A549 (cell line): ENCODE measurements at regions not wholly inside any gene's neighbourhood (a gene's known extent, or its start where the extent isn't known, plus 50 kb on each side); places are given as distances from the start of the nearest gene placed in this dataset.

Source experiments
- ATAC-seq, 2 experiments: fragments of 200-7000 bp in 1 of 2; fragments of >200 bp in 1 of 2; cut with Nextera tagmentation in 1 of 2; cut with Tn5 transposase in 1 of 2; 3 replicates each; pipeline versions ENCODE4 v1.8.0 to v1.9.1; 2018 to 2020; ENCODE audit warnings: mild to moderate bottlenecking in 1 of 2, moderate library complexity in 1 of 2
- CTCF ChIA-PET: fragments of 300-600 bp; sonication (Branson Sonifier 250); formaldehyde crosslinking; extraction: SDS; loops from one replicate; lab custom pipeline; 2021; ENCODE audit warnings: antibody characterized with exemption, inconsistent platforms; lab: Yijun Ruan, JAX
- POLR2A ChIA-PET: fragments of 350-600 bp; formaldehyde crosslinking; extraction: SDS; loops from one replicate; lab custom pipeline; 2021; ENCODE audit warnings: antibody characterized with exemption, inconsistent platforms; lab: Yijun Ruan, JAX
- DNase-seq, 2 experiments: peaks; one replicate each; pipeline versions ENCODE4 v3.0.0 to v3.0.0-alpha.2; 2011 to 2016; ENCODE audit warnings: low read depth in 1 of 2, low spot score in 1 of 2
- FAIRE-seq: peaks from 2 replicates; lab custom pipeline; 2011; peaks lifted over from hg19 to GRCh38; lab: Jason Lieb, UNC
- H3K27ac ChIP-seq, 2 experiments: fragments of >200 bp; sonication (Bioruptor Twin); formaldehyde crosslinking; 3 replicates each; pipeline ENCODE4 v1.5.1; 2016 to 2017
- H3K4me1 ChIP-seq: fragments of >200 bp; sonication (Bioruptor Twin); formaldehyde crosslinking; 3 replicates; pipeline ENCODE4 v1.6.1; 2016
- H3K4me2 ChIP-seq: fragments of >200 bp; sonication (Bioruptor Twin); formaldehyde crosslinking; 3 replicates; pipeline ENCODE4 v1.6.1; 2016
- H3K4me3 ChIP-seq: fragments of >200 bp; sonication (Bioruptor Twin); formaldehyde crosslinking; 3 replicates; pipeline ENCODE4 v1.5.1; 2016
- H3K9me3 ChIP-seq: fragments of >200 bp; sonication (Bioruptor Twin); formaldehyde crosslinking; 3 replicates; pipeline ENCODE4 v1.6.1; 2016
- CBX8 ChIP-seq: fragments of 200-600 bp; sonication (generic); IDR thresholded peaks from 2 replicates; pipeline ENCODE4 v1.6.1; 2016
- CEBPB ChIP-seq, 2 experiments: fragments of >200 bp in 1 of 2; sonication (Bioruptor Twin) in 1 of 2; formaldehyde crosslinking in 1 of 2; IDR thresholded peaks; 2 replicates each; pipeline ENCODE4 v1.6.1; 2012 to 2016
- CHD2 ChIP-seq: fragments of 150-350 bp; IDR thresholded peaks from 2 replicates; pipeline ENCODE4 v1.6.1; 2014; ENCODE audit warnings: low read length; ENCODE audit not compliant: partially characterized antibody
- CHD4 ChIP-seq: fragments of 200-600 bp; sonication (generic); IDR thresholded peaks from 2 replicates; pipeline ENCODE4 v1.6.1; 2016; ENCODE audit warnings: antibody characterized with exemption, mild to moderate bottlenecking, borderline replicate concordance
- E2F6 ChIP-seq: IDR thresholded peaks from 2 replicates; pipeline ENCODE4 v1.6.1; 2012; ENCODE audit warnings: low read depth, borderline replicate concordance
- EHF ChIP-seq: fragments of 250-450 bp; sonication (Bioruptor Pico); IDR thresholded peaks from 2 replicates; pipeline ENCODE4 v1.5.0; 2020; ENCODE audit warnings: mild to moderate bottlenecking
- EHMT2 ChIP-seq: fragments of 200-600 bp; sonication (generic); IDR thresholded peaks from 2 replicates; pipeline ENCODE4 v1.6.1; 2016; ENCODE audit warnings: antibody characterized with exemption, low read depth, mild to moderate bottlenecking, moderate library complexity
- ELK1 ChIP-seq: fragments of 150-350 bp; IDR thresholded peaks from 2 replicates; pipeline ENCODE4 v1.6.1; 2014; ENCODE audit warnings: low read depth, mild to moderate bottlenecking, low read length
- EP300 ChIP-seq, 2 experiments: fragments of >200 bp; sonication (Bioruptor Twin); formaldehyde crosslinking; IDR thresholded peaks; 2 replicates in 1 of 2; 3 replicates in 1 of 2; pipeline ENCODE4 v1.6.1; 2016 to 2017
- HDAC2 ChIP-seq: fragments of 200-600 bp; sonication (generic); IDR thresholded peaks from 2 replicates; pipeline ENCODE4 v1.6.1; 2016
- HOXA7 ChIP-seq: fragments of 250-450 bp; sonication (Bioruptor Pico); IDR thresholded peaks from 2 replicates; pipeline ENCODE4 v1.5.0; 2020; ENCODE audit warnings: mild to moderate bottlenecking, moderate library complexity
- HOXB13 ChIP-seq: fragments of 250-450 bp; sonication (Bioruptor Pico); IDR thresholded peaks from 2 replicates; pipeline ENCODE4 v1.5.0; 2020; ENCODE audit warnings: low read depth, mild to moderate bottlenecking, moderate library complexity
- JUNB ChIP-seq: fragments of >200 bp; sonication (Bioruptor Twin); formaldehyde crosslinking; IDR thresholded peaks from 2 replicates; pipeline ENCODE4 v1.6.1; 2016
- KDM5A ChIP-seq: fragments of 200-600 bp; sonication (generic); IDR thresholded peaks from 2 replicates; pipeline ENCODE4 v1.6.1; 2016; ENCODE audit warnings: antibody characterized with exemption, mild to moderate bottlenecking
- MYC ChIP-seq: IDR thresholded peaks from 2 replicates; pipeline ENCODE4 v1.6.1; 2012; ENCODE audit warnings: mild to moderate bottlenecking, inconsistent platforms, low read length, improper control_type of control experiment, borderline replicate concordance
- NFE2L2 ChIP-seq: fragments of 150-350 bp; conservative IDR thresholded peaks from 2 replicates; pipeline ENCODE4 v1.6.1; 2014; ENCODE audit warnings: low read length
- NR3C1 ChIP-seq: fragments of >200 bp; sonication (Bioruptor Twin); formaldehyde crosslinking; IDR thresholded peaks from 3 replicates; pipeline ENCODE4 v1.6.1; 2017
- PBX3 ChIP-seq: IDR thresholded peaks from 2 replicates; pipeline ENCODE4 v1.6.1; 2012
- POLR2A ChIP-seq: IDR thresholded peaks from 2 replicates; pipeline ENCODE4 v1.6.1; 2012; ENCODE audit warnings: mild to moderate bottlenecking, low read length
- POLR2AphosphoS2 ChIP-seq: conservative IDR thresholded peaks from 2 replicates; pipeline ENCODE4 v1.6.1; 2012; ENCODE audit warnings: low read length, improper control_type of control experiment, inconsistent platforms
- RFX5 ChIP-seq: fragments of 450-650 bp; IDR thresholded peaks from 2 replicates; pipeline ENCODE4 v1.7.1; 2014; ENCODE audit warnings: antibody characterized with exemption, mild to moderate bottlenecking, moderate library complexity
- RNF2 ChIP-seq: fragments of 200-600 bp; sonication (generic); IDR thresholded peaks from 2 replicates; pipeline ENCODE4 v1.6.1; 2016; ENCODE audit warnings: low read depth, mild to moderate bottlenecking, antibody characterized with exemption, moderate library complexity, borderline replicate concordance
- SREBF2 ChIP-seq: fragments of 450-650 bp; IDR thresholded peaks from 2 replicates; pipeline ENCODE4 v1.6.1; 2014; ENCODE audit warnings: mild to moderate bottlenecking, moderate library complexity
- TFCP2L1 ChIP-seq: fragments of 250-450 bp; sonication (Bioruptor Pico); IDR thresholded peaks from 2 replicates; pipeline ENCODE4 v1.5.0; 2021; ENCODE audit warnings: mild to moderate bottlenecking
- ZFP36 ChIP-seq: fragments of 450-650 bp; IDR thresholded peaks from 2 replicates; pipeline ENCODE4 v1.6.1; 2014; ENCODE audit warnings: borderline replicate concordance; ENCODE audit not compliant: partially characterized antibody
- ZSCAN20 ChIP-seq: fragments of 250-450 bp; sonication (Bioruptor Pico); IDR thresholded peaks from 2 replicates; pipeline ENCODE4 v1.8.0; 2022; ENCODE audit warnings: mild to moderate bottlenecking, moderate library complexity
- whole genome bisulfite sequencing: methylation state at CpG from one replicate; pipeline ENCODE4 v1.1.6; 2017; ENCODE audit errors: missing lambda C conversion rate; 5-methylcytosine and 5-hydroxymethylcytosine counted together

- WGBS = 0% methylated on average over 2 of the region's 2 CpGs
- ATAC-seq = no peak
- DNase-seq = no peak
- FAIRE-seq = no peak
- H3K4me1 ChIP-seq = no peaks in the 10 kb centered on the region
- TF ChIP-seq HOXB13 (CRISPR knock-in tag) = no peak
- TF ChIP-seq, all 56 proteins: peak for 0
- CTCF ChIA-PET = no interaction called here
- Histone ChIP-seq H3K9me3 (no peaks in the 10 kb centered on the region), H3K4me3 (no peak overlapping the region), H3K4me2 (no peak overlapping the region), H3K27ac (no peak overlapping the region)
- POLR2A ChIA-PET = no interaction called here
Observed at GRCh38 chr4:20376070-20376469, 124.4 kb downstream of the SLIT2 start.

GRCh38 chr4:20378181-20378580 lies 126.5 kb downstream of the SLIT2 start:
- WGBS = 0% methylated on average over 1 of the region's 1 CpG
- no peaks in the 10 kb centered on the region for H3K4me1 ChIP-seq
- no peak overlapping the region for H3K4me2 ChIP-seq
- ATAC-seq (no peak), FAIRE-seq (no peak), DNase-seq (no peak)
- no peak overlapping the region for H3K4me3 ChIP-seq
- ChIA-PET CTCF (no interaction called here), POLR2A (no interaction called here)
- TF ChIP-seq MYC (no peak), CBX8 (no peak), RNF2 (no peak), CHD2 (no peak), EHF (CRISPR knock-in tag) (no peak), EHMT2 (no peak), TFCP2L1 (CRISPR knock-in tag) (no peak)
- H3K27ac ChIP-seq = no peak overlapping the region
- no peaks in the 10 kb centered on the region for H3K9me3 ChIP-seq

GRCh38 chr4:20381005-20381404 lies 129.3 kb downstream of the SLIT2 start:
- no peak overlapping the region for H3K4me3 ChIP-seq
- TF ChIP-seq E2F6 (no peak), CEBPB (IDR thresholded peaks at IDR 0.05) (no peak), PBX3 (no peak), JUNB (no peak), ELK1 (no peak), CHD2 (no peak)
- TF ChIP-seq, all 56 proteins: peak for 0
- no peaks in the 10 kb centered on the region for H3K9me3 ChIP-seq
- no peak for ATAC-seq
- FAIRE-seq = no peak
- 24% methylated on average over 9 of the region's 9 CpGs for WGBS
- no peak for DNase-seq
- ChIA-PET POLR2A (no interaction called here), CTCF (no interaction called here)
- no peaks in the 10 kb centered on the region for H3K4me1 ChIP-seq
- H3K27ac ChIP-seq = no peak overlapping the region
- H3K4me2 ChIP-seq = no peak overlapping the region

- POLR2A ChIA-PET = no interaction called here
- CTCF ChIA-PET = no interaction called here
- no peak overlapping the region for H3K27ac ChIP-seq
- TF ChIP-seq ZSCAN20 = no peak
- TF ChIP-seq KDM5A = no peak
- no peak for TF ChIP-seq JUNB
- TF ChIP-seq NR3C1 = no peak
- TF ChIP-seq RFX5 = no peak
- TF ChIP-seq EP300 (IDR thresholded peaks at IDR 0.05) = no peak
- TF ChIP-seq PBX3 = no peak
- no peak for TF ChIP-seq POLR2A
- TF ChIP-seq SREBF2 = no peak
- TF ChIP-seq ZFP36 = no peak
- TF ChIP-seq HDAC2 = no peak
- no peak for TF ChIP-seq HOXA7 (CRISPR knock-in tag)
- TF ChIP-seq NFE2L2 = no peak
- no peak for TF ChIP-seq POLR2AphosphoS2
- TF ChIP-seq CHD4 = no peak
- TF ChIP-seq ELK1 = no peak
- ATAC-seq (no peak), DNase-seq (no peak), FAIRE-seq (no peak)
- no peaks in the 10 kb centered on the region for H3K9me3 ChIP-seq
- H3K4me1 ChIP-seq = no peaks in the 10 kb centered on the region
- H3K4me3 ChIP-seq = no peak overlapping the region
- H3K4me2 ChIP-seq = no peak overlapping the region
Observed at GRCh38 chr4:20383283-20383682, 131.6 kb downstream of the SLIT2 start.
